GM12872 (cell line): ENCODE measurements at regions not wholly inside any gene's neighbourhood (a gene's known extent, or its start where the extent isn't known, plus 50 kb on each side); places are given as distances from the start of the nearest gene placed in this dataset.

ENCODE experiments used
- TF ChIP-seq, protein P1 (sequence below): IDR thresholded peaks from 3 replicates; pipeline ENCODE4 v1.5.1; 2011; ENCODE audit warnings: low read depth, mild to moderate bottlenecking, low read length, moderate library complexity; ENCODE audit not compliant: insufficient read depth

GRCh38 chr4:155616117-155616516 is 50.5 kb upstream of the GUCY1A1 start:
- TF ChIP-seq, protein P1, sequence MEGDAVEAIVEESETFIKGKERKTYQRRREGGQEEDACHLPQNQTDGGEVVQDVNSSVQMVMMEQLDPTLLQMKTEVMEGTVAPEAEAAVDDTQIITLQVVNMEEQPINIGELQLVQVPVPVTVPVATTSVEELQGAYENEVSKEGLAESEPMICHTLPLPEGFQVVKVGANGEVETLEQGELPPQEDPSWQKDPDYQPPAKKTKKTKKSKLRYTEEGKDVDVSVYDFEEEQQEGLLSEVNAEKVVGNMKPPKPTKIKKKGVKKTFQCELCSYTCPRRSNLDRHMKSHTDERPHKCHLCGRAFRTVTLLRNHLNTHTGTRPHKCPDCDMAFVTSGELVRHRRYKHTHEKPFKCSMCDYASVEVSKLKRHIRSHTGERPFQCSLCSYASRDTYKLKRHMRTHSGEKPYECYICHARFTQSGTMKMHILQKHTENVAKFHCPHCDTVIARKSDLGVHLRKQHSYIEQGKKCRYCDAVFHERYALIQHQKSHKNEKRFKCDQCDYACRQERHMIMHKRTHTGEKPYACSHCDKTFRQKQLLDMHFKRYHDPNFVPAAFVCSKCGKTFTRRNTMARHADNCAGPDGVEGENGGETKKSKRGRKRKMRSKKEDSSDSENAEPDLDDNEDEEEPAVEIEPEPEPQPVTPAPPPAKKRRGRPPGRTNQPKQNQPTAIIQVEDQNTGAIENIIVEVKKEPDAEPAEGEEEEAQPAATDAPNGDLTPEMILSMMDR = no peak

DNA sequence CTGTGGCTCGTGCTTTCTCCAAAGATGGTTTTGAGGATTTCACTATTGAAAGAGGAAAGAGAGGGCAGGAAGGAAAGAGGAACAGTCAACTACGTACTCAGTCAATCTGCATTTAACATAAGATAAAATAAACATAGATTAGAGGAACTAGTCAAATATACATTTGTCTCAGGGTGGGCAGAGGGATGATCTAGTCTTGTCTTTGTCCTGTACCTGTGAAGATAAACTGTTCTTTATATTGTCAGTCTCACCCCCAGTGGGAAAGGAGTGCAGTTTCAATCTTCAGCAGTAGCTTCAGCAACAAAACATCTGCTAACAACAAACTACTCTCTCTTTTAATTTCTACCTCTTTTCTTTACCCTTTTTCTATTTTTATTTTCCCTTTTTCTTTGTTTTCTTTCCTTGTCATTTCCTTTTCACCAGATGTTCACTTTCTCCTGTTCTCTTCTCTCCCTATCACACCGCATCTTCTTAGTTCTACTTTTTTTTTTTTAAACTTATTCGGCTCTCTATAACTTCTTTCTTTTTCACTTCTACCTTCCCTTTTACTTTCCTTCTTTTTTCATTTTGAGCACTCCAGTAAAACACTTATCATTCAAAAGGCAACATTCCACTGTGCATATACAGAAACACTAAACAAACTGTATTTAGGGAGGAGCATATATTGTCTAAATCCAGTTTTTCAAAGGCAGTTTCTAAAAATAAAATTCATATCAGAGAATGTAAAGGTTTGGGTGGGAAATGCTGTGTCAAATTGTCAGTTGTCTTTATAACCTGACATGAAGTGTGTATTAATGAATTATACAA is 51.4 kb upstream of the GUCY1A1 start:
- TF ChIP-seq, protein P1 = no peak

- TF ChIP-seq, protein P1 = no peak
Observed at GRCh38 chr4:155614111-155614762, 52.4 kb upstream of the GUCY1A1 start.

GRCh38 chr4:155612074-155612473 is 54.6 kb upstream of the GUCY1A1 start:
- TF ChIP-seq, protein P1 = no peak

DNA sequence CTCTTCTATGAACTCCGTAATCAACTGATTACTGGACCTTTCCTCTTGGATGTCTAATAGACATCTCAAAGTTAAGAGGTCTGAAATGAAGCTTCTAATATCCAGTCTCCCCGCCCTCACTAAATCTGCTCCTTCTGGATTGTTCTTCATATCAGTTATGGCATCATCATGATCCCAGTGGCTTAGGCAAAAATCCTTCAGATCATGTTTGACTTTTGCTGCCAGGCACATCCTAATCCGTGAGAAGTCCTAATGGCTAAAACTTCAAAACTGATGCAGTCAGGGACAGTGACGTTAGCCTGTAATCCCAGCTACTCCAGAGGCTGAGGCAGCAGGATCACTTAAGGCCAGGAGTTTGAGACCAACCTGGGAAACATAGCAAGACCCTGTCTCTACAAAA is 55.1 kb upstream of the GUCY1A1 start:
- TF ChIP-seq, protein P1 = no peak

GRCh38 chr4:155610143-155610542 is 56.5 kb upstream of the GUCY1A1 start:
- TF ChIP-seq, protein P1 = no peak

GRCh38 chr4:155609455-155610059 is 57.1 kb upstream of the GUCY1A1 start:
- TF ChIP-seq, protein P1 = no peak
